ENCODE measurements at regions not wholly inside any gene's neighbourhood (a gene's known extent, or its start where the extent isn't known, plus 50 kb on each side); places are given as distances from the start of the nearest gene placed in this dataset.

GRCh38 chr9:84140535-84141101, 160.0 kb downstream of the RMI1 start:
- TF ChIP-seq CTCF (IDR thresholded peaks at IDR 0.05) (no peak), POLR2A (IDR thresholded peaks at IDR 0.05) (no peak)
